ENCODE measurements at regions not wholly inside any gene's neighbourhood (a gene's known extent, or its start where the extent isn't known, plus 50 kb on each side); places are given as distances from the start of the nearest gene placed in this dataset.

GRCh38 chr10:111131168-111131799 is 54.5 kb downstream of the ADRA2A start:
- TF ChIP-seq, protein P1, sequence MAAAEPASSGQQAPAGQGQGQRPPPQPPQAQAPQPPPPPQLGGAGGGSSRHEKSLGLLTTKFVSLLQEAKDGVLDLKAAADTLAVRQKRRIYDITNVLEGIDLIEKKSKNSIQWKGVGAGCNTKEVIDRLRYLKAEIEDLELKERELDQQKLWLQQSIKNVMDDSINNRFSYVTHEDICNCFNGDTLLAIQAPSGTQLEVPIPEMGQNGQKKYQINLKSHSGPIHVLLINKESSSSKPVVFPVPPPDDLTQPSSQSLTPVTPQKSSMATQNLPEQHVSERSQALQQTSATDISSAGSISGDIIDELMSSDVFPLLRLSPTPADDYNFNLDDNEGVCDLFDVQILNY (CRISPR knock-in tag; IDR thresholded peaks at IDR 0.05), result no peak
- no peak for TF ChIP-seq NR3C1 (CRISPR knock-in tag; conservative IDR thresholded peaks at IDR 0.05; ENCODE audit: low read depth)

Measured in WTC11 (cell line).